COLO668 (cell line): ENCODE measurements at regions not wholly inside any gene's neighbourhood (a gene's known extent, or its start where the extent isn't known, plus 50 kb on each side); places are given as distances from the start of the nearest gene placed in this dataset.

Experiments used
- DNase-seq: peaks from one replicate; lab custom pipeline; 2025; ENCODE audit not compliant: unreplicated experiment; lab: John Stamatoyannopoulos, UW

DNA sequence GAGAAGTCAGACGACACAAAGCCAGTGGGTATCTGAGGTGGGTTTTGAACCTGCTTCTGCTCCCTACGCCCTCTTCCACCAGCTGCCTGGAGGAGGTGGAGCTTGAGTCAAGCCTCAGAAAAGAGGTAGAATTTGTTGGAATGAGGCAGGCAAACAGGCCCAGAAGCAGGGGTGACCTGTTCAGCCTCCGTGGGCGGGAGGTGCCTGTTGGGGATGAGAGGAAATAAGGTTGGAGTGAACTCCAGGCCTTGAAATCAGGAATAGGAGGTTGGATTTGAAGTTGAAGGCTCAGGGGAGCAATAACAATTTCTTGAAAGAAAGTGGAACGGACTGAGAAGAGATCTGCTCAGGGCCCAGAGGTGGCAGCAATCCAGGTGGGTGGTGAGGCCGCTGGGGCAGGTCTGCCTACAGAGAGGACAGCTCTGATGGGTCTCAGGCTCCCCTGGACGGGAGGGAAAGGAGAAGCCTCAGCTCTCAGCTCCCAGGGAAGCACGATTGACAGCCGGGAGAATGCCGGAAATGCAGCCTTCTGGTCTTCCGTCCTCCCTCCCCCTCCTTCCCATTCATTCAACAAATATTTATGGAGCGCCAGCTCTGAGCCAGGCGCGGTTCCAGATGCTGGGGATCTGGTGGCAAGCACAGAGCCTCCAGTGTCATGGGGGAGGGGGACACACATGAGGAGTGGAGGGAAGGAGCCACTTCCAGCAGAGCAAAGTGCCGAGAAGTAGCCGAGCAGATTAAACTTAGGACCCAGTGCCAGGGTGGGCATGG lies 61.9 kb upstream of the CIBAR2 start:
- peak; percentile 70 for DNase-seq

- DNase-seq = no peak
Observed at GRCh38 chr16:85174871-85175723, 62.8 kb upstream of the CIBAR2 start.

DNA sequence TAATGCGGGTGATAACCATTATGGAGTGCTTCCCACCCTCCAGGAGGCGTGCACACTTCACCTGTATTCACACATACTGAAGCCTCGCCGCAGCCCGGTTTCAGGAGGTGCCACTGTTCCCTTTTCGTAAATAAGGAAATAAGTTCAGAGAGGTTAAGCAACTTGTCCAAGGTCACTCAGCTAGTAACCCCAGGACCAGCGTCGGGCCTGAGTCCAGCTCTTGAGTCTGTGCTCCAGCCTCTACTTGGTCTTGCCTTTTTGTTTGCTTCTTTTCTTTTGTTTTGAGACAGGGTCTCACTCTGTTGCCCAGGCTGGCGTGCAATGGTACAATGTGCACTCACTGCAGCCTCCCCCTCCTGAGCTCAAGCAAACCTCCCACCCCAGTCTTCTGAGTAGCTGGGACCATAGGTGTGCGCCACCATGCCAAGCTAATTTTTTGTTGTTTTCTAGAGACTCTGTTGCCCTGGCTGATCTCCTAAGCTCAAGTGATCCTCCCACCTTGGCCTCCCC lies 63.5 kb upstream of the CIBAR2 start:
- DNase-seq = no peak

GRCh38 chr16:85176541-85177447 lies 64.5 kb upstream of the CIBAR2 start:
- DNase-seq = peak; percentile 65

- DNase-seq = no peak
Observed at GRCh38 chr16:85177448-85177846, 65.2 kb upstream of the CIBAR2 start.

- DNase-seq = no peak
Observed at GRCh38 chr16:85178006-85178591, 65.8 kb upstream of the CIBAR2 start.

GRCh38 chr16:85178596-85178995 lies 66.3 kb upstream of the CIBAR2 start:
- no peak for DNase-seq

GRCh38 chr16:85179344-85180046 lies 67.2 kb upstream of the CIBAR2 start:
- DNase-seq = no peak

- no peak for DNase-seq
Observed at GRCh38 chr16:85180047-85180826, 68.0 kb upstream of the CIBAR2 start.

- DNase-seq = no peak
Observed at GRCh38 chr16:85180827-85181738, 68.8 kb upstream of the CIBAR2 start.

GRCh38 chr16:85181739-85182129 lies 69.5 kb upstream of the CIBAR2 start:
- DNase-seq = no peak

GRCh38 chr16:85182286-85182685 lies 70.0 kb upstream of the CIBAR2 start:
- no peak for DNase-seq

DNA sequence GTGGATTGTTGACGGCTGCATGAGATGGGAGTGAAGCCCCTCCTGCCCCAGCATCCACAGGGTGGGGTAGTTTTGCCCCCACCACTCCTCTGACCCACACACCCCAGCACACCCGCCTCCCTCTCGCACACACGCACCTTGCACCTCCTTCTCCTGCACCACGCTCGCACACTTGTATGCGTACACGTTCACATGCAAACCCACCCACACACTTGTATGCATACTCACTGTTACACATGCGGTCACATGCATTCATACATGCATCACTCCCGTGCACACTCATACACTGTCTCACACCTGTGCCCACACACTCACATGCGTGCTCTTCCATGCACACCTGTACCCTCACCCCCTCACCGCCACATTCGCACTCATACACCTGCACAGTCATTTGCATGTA lies 70.5 kb upstream of the CIBAR2 start:
- DNase-seq = no peak

DNA sequence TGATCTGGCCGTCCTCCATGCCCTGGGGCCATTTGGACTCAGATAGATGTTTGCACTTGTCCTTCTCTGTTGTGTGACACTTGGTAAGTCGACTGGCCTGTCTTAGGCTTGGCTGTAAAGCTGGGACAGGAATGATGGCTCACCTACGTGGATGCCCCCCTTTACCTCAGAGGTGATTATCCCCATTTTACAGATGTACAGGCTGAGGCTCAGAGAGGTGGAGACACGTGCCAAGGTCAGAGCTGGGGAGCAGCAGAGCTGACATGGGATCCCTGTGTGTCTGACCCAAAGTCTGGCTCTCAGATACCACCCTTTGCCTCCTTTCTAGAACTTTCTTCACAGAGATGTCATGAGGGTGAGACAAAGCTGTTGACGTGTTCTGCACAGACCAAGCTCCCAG lies 71.3 kb upstream of the CIBAR2 start:
- DNase-seq = no peak

DNA sequence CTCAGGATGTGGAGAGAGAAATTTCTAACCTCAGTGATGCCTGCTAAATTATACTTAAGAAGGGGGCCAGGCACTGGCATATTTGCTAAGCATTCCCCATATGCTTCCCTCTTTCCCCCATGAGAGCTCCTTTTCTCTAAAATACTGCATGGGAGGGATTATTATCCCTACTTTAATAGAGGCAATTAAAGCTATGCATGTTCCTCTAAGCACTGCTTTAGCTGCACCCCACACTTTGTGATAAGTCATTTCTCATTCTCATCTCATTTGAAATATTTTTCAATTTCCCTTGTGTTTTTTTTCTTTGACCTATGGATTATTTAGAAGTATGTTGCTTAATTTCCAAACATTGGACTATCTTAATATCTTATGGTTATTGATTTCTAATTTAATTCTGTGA lies 72.1 kb upstream of the CIBAR2 start:
- DNase-seq = no peak

DNA sequence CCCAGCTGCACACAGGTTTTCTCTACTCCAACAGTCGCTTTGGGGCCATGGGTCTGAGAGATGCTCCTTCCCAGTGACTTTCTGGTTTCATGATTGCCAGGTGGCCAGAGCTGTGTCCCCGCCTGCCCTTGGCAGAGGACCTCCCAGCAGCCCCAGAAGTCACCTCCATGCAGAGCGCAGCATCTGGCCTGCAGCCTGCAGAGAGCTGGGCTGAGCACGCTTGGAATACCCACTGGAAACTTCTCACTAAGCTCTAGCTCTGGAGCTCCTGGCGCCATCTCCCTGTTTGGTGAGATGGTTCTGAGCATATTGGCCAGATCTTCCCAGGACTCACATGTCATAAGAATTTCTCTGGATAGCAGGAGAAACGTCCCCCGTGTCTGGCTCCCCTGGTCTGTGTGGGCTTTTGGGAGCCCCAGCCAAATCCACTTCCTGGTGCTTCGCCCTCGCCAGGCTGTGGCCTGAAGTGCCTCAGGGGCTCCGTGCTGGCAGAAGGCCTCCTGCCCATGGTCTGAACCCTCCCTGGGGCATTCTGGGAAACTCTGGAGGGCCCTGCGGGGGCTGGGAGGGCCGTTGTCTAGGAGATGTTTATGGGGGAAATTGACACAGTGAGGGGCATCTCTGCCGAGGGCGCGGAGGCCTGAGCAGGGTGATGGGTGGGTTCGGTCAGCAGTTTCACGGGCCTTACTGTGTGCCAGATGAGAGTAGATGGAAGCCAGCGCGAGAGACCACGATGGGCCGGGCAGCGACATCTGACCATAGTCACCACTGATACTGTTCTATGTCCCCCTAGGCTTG lies 73.2 kb upstream of the CIBAR2 start:
- DNase-seq = no peak

DNA sequence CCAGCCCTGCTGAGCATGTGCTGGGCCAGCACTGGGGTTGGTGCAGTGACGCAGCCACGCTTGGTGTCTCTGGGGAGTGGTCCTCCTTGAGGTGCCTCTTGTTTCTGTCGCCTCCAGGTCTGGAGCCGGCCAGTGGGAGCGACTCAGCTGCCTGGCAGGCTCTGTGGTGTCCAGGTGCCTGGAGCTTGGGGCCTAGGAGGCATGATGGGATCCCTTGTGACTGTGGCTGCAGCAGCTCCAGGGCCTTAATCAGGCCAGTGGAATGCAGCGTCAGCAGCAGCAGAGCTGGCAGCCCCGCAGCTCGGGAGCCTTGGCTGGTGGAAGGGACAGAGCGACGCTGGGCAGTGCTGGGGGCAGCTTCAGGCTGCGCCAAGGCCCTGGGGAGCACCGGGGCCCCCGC lies 74.7 kb upstream of the CIBAR2 start:
- no peak for DNase-seq

DNA sequence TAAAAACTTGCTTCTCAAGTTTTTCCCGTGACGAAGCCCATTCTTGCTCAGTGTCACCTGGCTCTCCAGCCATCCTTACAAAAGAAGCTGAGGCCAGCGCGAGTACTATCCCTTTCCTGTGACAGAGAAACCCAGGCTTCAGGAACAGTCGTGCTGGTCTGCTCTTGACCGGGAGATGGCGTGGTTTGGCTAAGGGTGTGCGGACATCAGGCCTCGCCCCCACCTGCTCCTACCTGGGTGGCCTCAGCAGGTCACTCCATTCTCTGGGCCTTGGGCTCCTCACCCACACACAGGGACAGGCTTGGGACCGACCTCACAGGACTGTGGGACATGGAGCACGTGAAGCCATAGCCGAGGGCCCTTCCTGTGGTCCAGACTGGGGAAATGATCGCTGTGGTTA lies 75.2 kb upstream of the CIBAR2 start:
- no peak for DNase-seq
